OCI-LY7 (cell line): ENCODE measurements at regions not wholly inside any gene's neighbourhood (a gene's known extent, or its start where the extent isn't known, plus 50 kb on each side); places are given as distances from the start of the nearest gene placed in this dataset.

Experiments used
- BruUV-seq: library from RNA; stranded (reverse); fragments of 400-500 nt; replicated peaks from 2 replicates; lab custom pipeline; 2021; lab: Mats Ljungman, UMichigan
- CTCF ChIA-PET: fragments of 300-600 bp; sonication (Branson Sonifier 250); formaldehyde crosslinking; loops from one replicate; lab custom pipeline; 2022; ENCODE audit warnings: antibody characterized with exemption; ENCODE audit not compliant: unreplicated experiment; lab: Charles Lee
- POLR2A ChIA-PET: fragments of 300-600 bp; sonication (Branson Sonifier 250); formaldehyde crosslinking; loops from one replicate; lab custom pipeline; 2022; ENCODE audit warnings: antibody characterized with exemption; lab: Charles Lee
- DNase-seq: peaks from one replicate; pipeline ENCODE4 v3.0.0-alpha.2; 2015; ENCODE audit warnings: low spot score
- H2AFZ ChIP-seq: fragments of 200-600 bp; sonication (generic), shearing (Covaris generic); 2 replicates; pipeline ENCODE4 v1.6.1; 2014; ENCODE audit warnings: mild to moderate bottlenecking, antibody characterized with exemption, low read length, moderate library complexity
- H3K27ac ChIP-seq: fragments of 200-600 bp; sonication (generic); 2 replicates; pipeline ENCODE4 v1.5.1; 2014; ENCODE audit warnings: mixed run types, low read depth, mild to moderate bottlenecking, moderate library complexity, low read length, inconsistent platforms; ENCODE audit not compliant: poor library complexity, severe bottlenecking
- H3K36me3 ChIP-seq: fragments of 200-600 bp; sonication (generic); 2 replicates; pipeline ENCODE4 v1.6.1; 2014; ENCODE audit warnings: mild to moderate bottlenecking, antibody characterized with exemption, low read length, moderate library complexity, mixed read lengths; ENCODE audit not compliant: insufficient read depth
- H3K4me1 ChIP-seq: fragments of 200-600 bp; sonication (generic); 2 replicates; pipeline ENCODE4 v1.5.1; 2014; ENCODE audit warnings: mild to moderate bottlenecking, low read length; ENCODE audit not compliant: insufficient read depth, poor library complexity, severe bottlenecking
- H3K4me2 ChIP-seq: fragments of 200-600 bp; sonication (generic); 2 replicates; pipeline ENCODE4 v1.6.1; 2014; ENCODE audit warnings: mild to moderate bottlenecking, low read length
- H3K4me3 ChIP-seq: fragments of 200-600 bp; sonication (generic); 2 replicates; pipeline ENCODE4 v1.5.1; 2014; ENCODE audit warnings: mild to moderate bottlenecking, low read depth, low read length; ENCODE audit not compliant: poor library complexity, severe bottlenecking
- H3K79me2 ChIP-seq: fragments of 200-600 bp; sonication (generic); 2 replicates; pipeline ENCODE4 v1.6.1; 2016; ENCODE audit warnings: low read depth, mild to moderate bottlenecking, low read length, moderate library complexity, mixed read lengths; ENCODE audit not compliant: insufficient read depth
- H3K9me2 ChIP-seq: fragments of 200-600 bp; sonication (generic); 2 replicates; pipeline ENCODE4 v1.6.1; 2016; ENCODE audit warnings: mild to moderate bottlenecking, low read length, mixed read lengths; ENCODE audit not compliant: insufficient read depth
- H3K9me3 ChIP-seq: fragments of 200-600 bp; sonication (generic); 2 replicates; pipeline ENCODE4 v1.6.1; 2014; ENCODE audit warnings: mild to moderate bottlenecking, mixed run types, low read length, mixed read lengths
- H4K20me1 ChIP-seq: fragments of 200-600 bp; sonication (generic); 2 replicates; pipeline ENCODE4 v1.6.1; 2014; ENCODE audit warnings: mild to moderate bottlenecking, antibody characterized with exemption, low read length, moderate library complexity, mixed read lengths; ENCODE audit not compliant: insufficient read depth
- EZH2phosphoT487 ChIP-seq: fragments of 200-600 bp; sonication (generic); IDR thresholded peaks from 2 replicates; pipeline ENCODE4 v1.6.1; 2018; ENCODE audit warnings: low read depth, borderline replicate concordance, mild to moderate bottlenecking, mixed run types, antibody characterized with exemption, low read length, moderate library complexity, mixed read lengths
- intact Hi-C: fragments of 100-400 bp; cut with micrococcal nuclease; formaldehyde crosslinking; loops from one replicate; pipeline ENCODE4 v1.10.0; 2022; ENCODE audit not compliant: unreplicated experiment
- TF ChIP-seq, protein P1 (sequence below): fragments of 200-600 bp; sonication (generic); conservative IDR thresholded peaks from 2 replicates; pipeline ENCODE4 v1.5.1; 2014; ENCODE audit warnings: mild to moderate bottlenecking, antibody characterized with exemption, low read length, moderate library complexity, mixed read lengths

DNA sequence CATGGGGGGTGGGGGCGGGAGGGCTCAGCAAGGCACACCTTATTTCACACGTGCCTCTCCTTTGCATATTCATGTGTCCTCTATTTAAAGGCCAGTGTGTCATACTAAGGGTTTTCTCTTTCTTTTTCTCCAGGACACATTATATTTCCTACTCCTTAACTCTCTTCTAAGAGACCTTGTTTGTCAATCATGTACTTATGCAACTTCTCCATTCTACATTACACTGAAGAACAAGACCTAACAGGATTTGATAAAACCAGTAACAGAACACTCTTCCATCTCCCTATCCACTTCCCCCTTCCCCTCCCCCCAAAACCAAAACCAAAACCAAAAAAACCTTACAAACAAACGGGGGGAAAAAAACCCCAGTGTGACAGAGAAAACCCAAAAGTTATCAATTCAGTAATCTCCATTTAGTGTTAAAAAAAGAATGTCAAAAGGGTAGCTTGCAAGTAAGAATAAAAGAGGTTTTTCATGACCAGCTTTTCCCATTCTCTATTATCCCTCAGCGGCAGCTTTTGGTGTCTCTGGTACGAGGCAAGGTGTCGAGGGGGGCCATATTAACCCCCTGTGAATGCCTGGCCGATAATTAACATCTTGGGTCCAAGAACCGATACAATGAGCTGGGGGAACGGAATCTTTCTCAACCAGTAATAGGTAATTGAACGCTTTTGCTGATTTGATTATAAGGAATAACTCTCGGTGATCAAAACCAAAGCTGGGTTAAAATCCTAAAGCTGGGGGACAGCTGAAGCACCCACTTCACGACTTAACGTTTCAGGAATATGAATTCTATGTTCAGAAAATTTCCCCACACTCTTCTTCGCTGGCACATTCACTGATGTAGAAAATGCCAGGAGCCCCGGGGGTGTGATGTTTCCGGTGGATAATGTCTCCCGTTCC is 191.0 kb upstream of the TCF4 start:
- H3K9me3 ChIP-seq: no peaks in the 10 kb centered on the region
- H3K9me2 ChIP-seq: no peaks in the 10 kb centered on the region
- no TSS peak for BruUV-seq
- H3K27ac ChIP-seq: no peak overlapping the region
- peak overlapping the region; percentile 63 for H3K4me3 ChIP-seq
- DNase-seq: no peak
- TF ChIP-seq EZH2phosphoT487: no peak
- TF ChIP-seq, protein P1, sequence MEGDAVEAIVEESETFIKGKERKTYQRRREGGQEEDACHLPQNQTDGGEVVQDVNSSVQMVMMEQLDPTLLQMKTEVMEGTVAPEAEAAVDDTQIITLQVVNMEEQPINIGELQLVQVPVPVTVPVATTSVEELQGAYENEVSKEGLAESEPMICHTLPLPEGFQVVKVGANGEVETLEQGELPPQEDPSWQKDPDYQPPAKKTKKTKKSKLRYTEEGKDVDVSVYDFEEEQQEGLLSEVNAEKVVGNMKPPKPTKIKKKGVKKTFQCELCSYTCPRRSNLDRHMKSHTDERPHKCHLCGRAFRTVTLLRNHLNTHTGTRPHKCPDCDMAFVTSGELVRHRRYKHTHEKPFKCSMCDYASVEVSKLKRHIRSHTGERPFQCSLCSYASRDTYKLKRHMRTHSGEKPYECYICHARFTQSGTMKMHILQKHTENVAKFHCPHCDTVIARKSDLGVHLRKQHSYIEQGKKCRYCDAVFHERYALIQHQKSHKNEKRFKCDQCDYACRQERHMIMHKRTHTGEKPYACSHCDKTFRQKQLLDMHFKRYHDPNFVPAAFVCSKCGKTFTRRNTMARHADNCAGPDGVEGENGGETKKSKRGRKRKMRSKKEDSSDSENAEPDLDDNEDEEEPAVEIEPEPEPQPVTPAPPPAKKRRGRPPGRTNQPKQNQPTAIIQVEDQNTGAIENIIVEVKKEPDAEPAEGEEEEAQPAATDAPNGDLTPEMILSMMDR: no peak
- CTCF ChIA-PET: no interaction called here
- H2AFZ ChIP-seq: peak overlapping the region; percentile 59; the same call in 1 of the 2 replicates
- H3K36me3 ChIP-seq: no peaks in the 10 kb centered on the region
- intact Hi-C loops: no loop called here
- POLR2A ChIA-PET: interaction anchor here (0.7 kb wide), 3 partner anchors 10 to 656 kb away, joined by 3 to 6 read pairs (median 4); no protein-coding TSS in a partner anchor
- peak overlapping the region; percentile 85 for H3K4me2 ChIP-seq
- no peaks in the 10 kb centered on the region for H3K79me2 ChIP-seq
- peaks cover 13% of the 10 kb centered on the region for H3K4me1 ChIP-seq
- no peaks in the 10 kb centered on the region for H4K20me1 ChIP-seq

DNA sequence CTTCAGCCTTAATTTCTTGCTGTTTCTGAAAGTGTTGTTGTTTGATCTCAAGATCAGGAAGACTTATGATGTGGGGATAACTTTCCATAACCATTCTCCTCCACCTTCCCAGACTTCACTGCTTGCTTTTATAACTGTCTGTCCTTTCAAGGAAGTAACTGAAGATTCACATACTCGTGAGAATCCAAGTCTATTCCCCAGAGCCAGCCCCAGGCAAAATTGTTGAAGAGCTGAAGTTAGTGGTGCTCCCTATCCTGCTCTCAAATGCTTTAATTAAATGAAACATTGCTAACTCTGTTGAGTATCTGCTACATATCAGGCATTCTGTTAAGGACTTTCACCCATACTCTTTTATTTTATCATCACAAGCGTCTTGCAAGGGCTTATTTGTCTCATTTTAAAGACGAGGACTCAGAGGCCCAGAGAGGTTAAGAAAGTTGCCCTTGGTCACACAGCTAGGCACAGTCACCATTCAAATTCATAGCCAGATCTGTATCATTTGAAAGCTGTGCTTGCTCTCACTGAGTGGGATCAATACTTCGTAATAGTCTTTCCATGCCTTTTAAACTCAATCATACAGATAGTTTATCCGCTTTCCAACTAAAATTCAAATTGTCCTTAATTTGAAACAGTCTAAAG is 189.8 kb upstream of the TCF4 start:
- ChIA-PET CTCF (no interaction called here), POLR2A (interaction anchor here (0.7 kb wide), 2 partner anchors 9 to 536 kb away, joined by 3 read pairs; no protein-coding TSS in a partner anchor)
- intact Hi-C loops: no loop called here
- DNase-seq: no peak
- no peak overlapping the region for H3K4me3 ChIP-seq
- no peak overlapping the region for H2AFZ ChIP-seq
- peaks cover 13% of the 10 kb centered on the region for H3K4me1 ChIP-seq
- no peak for TF ChIP-seq EZH2phosphoT487
- TF ChIP-seq, protein P1: no peak
- no peak overlapping the region for H3K27ac ChIP-seq
- H3K36me3 ChIP-seq: no peaks in the 10 kb centered on the region
- H3K4me2 ChIP-seq: no peak overlapping the region
- H3K9me2 ChIP-seq: no peaks in the 10 kb centered on the region
- H4K20me1 ChIP-seq: no peaks in the 10 kb centered on the region
- no TSS peak for BruUV-seq
- no peaks in the 10 kb centered on the region for H3K9me3 ChIP-seq
- H3K79me2 ChIP-seq: no peaks in the 10 kb centered on the region
